HG03432 (cell line): ENCODE measurements at regions not wholly inside any gene's neighbourhood (a gene's known extent, or its start where the extent isn't known, plus 50 kb on each side); places are given as distances from the start of the nearest gene placed in this dataset.

Experiments used
- ATAC-seq: cut with Tn5 transposase; IDR thresholded peaks from one replicate; pipeline ENCODE4 v1.9.1; 2021; ENCODE audit warnings: mild to moderate bottlenecking, moderate library complexity; ENCODE audit not compliant: unreplicated experiment

DNA sequence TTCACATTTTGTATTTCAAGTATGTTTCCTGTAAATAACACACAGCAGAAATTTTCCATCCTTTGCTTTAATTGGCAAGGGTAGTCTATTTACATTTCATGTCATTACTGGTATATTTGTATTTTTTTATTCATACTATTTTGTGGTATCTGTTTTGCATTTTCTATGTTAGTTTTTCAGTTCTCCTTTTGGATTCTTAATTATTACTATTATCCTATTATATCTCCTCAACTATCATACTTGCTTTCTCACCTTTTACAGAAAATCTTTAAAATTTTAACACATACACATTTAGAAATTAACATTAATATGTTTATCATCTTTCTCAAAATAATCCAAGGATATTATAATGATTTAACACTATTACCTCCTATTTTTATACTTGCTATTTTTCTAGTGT is 918.3 kb upstream of the MAP3K7 start:
- no peak for ATAC-seq

DNA sequence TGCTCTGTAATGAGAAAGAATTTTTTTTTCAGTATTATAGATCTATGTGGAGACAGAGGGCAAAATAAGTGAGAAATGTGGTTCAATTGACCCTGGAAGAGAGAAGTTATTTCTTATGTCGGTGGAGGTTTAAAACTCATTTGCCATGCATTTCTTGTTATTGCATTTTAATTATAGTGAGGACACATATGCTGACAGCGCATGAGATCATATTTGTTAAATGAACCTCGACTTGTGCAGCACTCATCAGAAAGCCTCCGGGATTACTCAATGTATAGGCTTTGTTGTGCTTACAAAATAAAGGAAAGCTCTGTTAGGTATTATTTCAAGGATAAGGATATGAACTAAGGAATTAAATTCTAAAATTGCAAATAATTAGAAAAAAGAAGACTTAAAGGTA is 915.1 kb upstream of the MAP3K7 start:
- no peak for ATAC-seq

DNA sequence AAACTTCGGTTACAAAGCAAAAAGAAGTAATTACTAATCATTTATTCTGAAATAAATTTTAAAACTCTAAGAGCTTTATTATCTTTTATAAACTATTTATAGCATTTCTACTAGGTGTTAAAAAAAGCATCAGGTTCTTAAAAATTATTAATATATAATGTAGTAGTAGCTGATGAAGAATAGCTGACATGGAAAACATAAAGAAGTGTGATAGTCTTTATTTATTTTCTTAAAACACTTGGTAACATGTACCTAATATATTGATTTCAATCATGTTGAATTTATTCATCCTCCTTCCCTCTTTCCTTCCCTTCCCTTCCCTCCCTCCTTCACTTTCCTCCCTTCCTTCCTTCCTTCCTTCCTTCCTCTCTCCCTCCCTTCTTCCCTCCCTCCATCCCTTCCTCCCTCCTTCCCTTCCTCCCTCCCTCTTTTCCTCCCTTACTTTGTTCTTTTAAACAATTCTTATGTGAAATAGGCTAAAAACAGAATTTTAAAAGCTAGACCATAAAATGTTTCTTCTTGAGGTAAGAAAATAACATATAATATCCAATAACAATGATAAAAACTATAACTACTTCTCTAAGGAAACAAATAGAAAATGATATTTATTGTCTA is 913.9 kb upstream of the MAP3K7 start:
- ATAC-seq: no peak

DNA sequence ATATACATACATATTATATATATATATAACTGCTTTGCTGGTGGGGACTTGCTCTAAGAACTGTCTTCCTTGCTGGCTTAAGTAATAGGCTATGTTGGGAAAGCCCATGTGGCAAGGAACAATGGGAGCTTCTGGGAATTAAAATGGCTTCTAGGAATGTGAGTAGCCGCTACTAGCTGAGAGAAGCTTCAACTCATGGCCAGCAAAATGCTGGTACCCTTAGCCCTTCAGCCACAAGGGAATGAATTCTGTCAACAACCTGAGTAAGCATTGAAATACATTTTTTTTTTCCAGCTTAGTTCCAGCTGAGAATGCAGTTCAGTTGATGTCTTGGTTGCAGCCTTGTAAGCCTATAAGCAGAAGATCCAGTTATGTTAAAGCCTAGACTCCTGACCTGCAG is 911.7 kb upstream of the MAP3K7 start:
- ATAC-seq: no peak

DNA sequence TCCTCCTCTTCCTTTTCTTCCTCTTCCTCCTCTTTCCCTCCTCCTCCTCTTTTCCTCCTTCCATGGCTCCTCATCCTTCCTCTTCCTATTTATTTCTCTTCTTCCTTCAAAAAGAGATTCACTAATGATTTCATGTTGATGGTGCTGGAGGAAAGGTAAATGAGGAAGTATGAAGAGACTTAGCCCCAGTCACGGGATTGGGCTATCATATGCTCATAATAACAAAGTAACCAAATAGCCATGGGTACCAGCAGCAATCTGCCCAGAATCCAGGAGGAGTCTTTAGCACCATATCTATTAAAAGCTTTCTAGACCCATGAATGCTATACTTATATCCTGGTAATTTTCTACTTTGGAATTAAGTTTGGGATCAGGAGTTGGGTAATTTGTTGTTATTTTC is 910.9 kb upstream of the MAP3K7 start:
- ATAC-seq: no peak

DNA sequence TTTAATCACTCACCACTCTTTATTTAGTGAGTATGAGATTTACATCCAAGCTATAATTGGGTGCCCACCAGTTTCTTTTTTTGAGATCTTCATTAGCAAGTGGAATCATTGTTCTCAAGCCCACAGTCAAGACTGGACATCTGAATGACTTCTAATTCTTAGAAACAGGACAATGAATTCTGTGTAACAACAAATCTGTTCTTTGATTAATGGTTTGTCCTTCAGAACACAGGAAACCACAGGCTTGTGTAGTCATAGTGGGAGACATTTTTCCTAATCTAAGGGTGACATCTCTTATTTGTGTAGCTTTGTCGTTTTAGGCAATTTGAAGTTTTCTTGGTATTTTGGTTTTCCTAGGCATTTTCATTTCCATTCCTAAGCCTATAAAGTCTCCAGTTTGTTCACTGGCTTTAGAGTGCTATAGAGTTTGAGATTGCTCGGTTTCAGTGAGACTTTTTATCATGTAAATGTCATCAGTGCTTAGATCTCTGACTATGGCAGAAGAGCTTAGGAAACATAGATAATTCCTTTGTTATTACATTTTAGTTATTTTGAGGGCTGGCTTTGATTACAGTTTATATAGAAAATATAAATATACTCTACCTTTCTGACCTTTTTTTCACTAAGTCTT is 903.9 kb upstream of the MAP3K7 start:
- ATAC-seq: no peak

DNA sequence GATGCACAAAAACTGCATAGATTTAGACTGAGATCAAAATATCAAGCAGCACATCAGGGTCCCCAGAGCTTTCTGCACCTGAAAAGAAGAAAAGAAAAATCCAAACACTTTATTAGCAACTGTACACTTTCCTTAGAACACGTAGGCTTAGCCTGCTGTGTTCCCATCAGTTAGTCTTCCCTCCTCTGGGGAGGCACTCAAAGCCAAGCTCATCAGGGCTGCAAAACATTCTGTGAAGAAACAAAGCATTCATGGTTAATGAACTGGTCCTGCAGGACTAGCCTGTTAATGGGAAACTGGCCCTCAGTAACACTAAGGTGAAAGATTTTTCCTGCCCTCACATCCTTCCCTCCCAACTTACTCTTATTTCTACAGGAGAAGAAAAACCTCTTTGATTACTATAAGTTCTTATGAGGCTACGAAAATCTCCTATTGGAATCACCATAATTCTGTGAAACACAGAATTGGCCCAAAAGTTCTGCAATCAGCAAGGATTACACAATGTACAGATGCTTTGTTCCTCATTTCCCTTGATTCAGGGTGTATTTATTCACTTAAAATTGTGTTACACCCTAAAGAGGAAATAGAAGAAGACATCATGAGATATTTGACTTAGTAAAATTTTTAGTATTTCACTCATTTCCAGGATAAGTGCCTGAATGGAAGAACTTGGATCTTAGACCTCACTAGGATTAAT is 901.0 kb upstream of the MAP3K7 start:
- no peak for ATAC-seq

DNA sequence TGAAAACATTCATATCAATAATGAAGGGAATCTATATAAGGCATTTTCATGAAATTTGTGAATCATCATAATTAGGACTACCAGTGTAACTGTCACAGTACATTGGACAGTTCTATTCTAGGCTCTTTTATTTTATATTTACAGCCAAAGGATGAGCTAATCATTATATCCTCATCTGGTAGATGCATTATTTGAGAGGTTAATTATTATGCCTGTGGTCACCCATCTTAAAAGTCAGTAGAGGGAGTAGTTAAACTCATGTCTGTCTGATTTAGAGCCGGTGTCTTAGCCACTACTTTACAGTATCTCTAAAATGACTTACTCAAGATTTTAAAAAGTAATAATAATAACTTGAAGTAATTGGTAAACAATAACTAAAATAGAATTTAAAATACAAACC is 899.3 kb upstream of the MAP3K7 start:
- ATAC-seq: no peak

DNA sequence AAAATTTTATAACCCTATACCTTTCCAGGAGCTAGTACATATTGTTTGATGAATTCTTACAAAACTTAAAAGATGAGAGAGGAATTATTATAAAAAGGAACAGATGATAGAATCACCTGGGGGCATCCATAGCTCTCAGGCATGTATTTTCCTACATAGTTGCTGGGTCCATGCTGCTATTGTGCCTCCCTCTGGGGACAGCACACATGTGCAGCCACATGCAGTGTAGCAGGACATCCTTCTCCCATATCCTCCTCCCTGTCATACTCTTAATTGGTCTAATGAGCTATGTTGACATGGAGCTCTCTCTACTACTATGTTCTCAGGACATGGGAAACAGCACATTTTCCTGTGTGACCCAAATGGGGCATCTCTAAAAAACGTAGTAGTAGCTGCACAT is 898.2 kb upstream of the MAP3K7 start:
- no peak for ATAC-seq

DNA sequence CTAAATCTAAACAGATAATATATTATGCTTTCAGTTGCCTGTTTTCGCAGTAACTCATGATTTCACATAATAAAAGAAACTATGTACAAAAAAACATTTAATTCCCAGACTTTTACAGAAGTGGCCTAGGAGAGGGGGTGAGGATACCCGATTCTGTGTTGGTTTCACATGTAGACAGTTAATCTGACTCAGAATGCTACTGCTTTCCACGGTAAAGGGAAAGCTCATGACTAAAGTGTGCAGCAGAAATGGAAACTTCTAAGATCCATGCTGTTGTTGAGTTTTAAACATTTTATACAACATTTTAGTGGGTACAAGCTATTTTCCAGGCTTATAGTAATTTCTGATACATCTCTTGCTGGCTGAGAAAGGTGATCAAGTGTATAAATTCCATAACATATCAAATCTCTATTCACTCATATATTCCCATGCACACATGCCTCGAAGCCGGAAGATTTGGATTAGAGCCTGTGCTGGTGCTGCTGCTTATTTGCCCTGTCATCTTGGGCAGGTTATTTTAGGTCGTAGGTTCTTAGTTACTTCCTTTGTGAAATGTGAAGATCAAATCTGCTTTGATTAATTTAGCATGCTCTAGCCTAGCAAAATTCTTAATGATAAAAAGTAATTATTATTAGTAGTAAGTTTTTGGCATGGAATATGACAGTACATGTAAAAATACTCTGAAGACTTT is 896.7 kb upstream of the MAP3K7 start:
- ATAC-seq: peak; percentile 51

DNA sequence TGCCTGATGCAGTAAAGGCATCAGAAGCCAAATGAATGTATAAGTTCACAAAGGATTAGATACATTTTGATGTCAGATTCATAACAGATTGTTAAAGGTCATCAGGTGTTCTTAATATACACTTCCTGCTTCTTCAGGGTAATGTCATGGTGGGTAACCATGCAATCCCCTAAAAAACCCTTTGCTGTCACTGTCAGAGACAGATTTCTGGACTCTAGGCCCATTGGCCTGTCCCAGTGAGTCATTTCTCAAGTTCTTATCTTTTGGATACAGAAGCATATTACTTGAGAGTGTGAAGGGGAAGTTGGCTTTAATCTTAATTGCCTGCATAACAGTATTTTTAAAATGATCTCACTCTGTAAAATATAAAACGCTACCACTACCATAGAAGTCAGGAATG is 895.6 kb upstream of the MAP3K7 start:
- peak; percentile 78 for ATAC-seq

DNA sequence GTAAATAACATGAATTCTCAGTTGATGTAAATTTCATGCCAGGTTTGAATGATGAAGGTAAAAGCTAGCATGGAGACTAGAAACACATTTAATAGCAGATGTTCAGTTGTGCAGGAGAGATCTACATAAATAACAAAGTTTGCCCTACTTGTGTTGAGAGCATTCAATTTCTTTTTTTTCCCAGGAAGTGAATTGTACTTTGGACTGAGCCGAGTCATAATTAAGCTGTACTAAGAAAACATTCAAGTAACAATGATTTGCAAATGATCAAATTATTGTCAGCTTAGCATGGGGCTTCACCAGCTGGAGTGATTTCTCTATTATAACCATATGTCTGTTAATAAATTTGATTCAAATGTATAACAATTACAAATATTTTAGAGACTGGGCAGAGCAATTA is 893.5 kb upstream of the MAP3K7 start:
- no peak for ATAC-seq

DNA sequence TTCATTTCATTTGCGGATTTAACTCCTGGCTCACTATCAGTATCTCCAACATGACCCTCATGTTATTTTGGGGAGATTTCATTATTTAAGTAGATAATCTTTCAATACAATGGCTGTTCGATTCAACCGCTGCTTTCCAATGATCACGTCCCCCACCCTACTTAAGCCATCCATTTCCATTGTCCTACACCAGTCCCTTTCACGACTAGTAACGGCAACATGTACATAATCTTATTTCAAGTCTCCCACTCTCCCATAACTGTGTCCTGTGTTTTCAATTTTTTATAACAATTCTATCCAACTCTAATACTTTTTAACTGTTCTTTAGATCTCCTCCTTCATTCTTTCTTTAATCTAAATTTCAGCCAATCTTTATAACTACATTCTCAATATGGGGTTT is 890.8 kb upstream of the MAP3K7 start:
- no peak for ATAC-seq

DNA sequence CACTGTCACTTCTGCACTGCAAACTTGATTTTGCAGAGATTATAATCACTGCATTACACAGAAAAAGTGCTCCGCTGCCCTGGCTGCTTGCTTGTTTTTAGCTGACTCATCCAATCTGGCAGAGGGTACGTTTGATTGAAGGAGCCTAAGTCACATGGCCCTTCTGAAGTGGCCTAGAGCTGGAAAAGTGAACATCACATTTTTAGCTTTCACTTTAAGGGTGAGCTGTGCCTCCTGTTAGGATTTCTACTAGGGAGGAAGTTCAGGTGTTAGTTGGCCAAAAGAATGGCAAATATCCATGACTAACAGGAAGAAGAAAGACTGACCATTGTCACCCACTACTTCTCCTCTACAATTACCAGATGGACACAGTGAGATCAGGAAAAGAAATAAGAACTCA is 889.1 kb upstream of the MAP3K7 start:
- peak; percentile 84 for ATAC-seq

DNA sequence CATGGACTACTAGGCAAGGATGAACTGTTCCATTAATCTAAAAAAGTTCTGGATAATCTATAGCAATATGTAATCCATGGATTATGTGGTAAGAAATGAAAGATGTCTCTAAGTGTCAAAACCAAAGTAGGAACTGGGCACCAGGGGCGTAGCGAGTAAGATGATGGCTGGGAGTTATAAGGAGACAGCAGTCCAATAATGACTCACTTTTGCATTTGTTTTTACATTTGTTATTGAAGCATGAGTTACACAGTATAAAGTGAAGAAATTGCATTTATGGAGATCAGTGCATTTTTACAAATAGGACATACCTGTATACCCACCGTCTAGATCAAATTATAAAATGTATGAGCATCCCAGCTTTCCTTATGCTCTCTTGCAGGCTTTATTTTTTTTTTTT is 878.5 kb upstream of the MAP3K7 start:
- ATAC-seq: no peak

DNA sequence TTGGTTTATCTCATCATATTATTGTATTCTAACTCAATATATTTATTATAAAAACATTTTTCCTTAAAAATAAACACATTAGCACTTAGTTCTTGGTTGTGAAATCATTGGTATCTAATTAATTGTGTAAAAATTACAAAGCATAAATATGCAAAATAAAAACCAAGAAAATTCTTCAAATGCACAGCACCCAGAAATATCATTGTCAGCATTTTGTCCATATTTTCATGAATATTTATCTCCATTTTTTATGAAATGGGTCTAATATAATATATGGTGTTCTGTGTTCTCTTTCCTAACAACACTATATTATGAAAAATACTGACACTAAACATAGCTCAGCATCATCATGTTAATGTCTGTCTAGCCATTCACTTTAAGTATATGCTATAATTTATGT is 877.8 kb upstream of the MAP3K7 start:
- no peak for ATAC-seq

DNA sequence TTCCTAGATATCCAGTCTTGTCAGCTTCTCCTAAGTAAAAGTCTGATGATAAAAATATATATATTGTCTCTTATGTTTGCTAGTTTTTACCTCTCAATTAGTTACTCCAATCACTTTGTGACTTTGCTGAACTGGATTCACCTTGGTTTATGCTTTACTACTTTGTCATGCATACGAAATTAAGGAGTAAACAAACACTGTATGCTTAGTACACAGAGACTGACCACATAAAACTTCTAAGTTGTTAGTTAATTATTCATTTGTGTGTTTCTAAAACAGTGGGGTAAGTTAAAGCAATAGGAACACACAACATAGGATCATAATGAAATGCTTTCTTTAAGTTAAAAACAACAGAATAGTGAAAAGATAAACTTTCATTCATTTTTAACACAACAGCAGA is 877.3 kb upstream of the MAP3K7 start:
- peak; percentile 72 for ATAC-seq

DNA sequence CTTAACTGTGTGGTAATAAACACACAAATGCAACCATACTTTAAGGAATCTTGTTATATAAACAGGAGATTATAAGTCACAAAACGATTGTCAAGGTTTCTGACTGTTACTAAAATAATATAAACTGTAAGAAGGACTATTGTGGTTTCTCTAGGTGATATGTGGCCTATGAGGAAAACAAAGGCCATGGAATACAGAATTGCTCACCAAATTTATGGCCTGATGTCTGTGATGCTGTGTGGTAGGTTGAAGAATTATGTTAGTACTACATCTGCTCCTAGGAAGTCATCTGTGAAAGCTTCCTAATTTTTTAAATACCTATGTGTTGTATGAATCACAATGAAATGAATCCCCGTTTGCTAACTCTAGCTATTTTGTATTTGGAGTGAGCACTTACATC is 875.4 kb upstream of the MAP3K7 start:
- ATAC-seq: no peak

DNA sequence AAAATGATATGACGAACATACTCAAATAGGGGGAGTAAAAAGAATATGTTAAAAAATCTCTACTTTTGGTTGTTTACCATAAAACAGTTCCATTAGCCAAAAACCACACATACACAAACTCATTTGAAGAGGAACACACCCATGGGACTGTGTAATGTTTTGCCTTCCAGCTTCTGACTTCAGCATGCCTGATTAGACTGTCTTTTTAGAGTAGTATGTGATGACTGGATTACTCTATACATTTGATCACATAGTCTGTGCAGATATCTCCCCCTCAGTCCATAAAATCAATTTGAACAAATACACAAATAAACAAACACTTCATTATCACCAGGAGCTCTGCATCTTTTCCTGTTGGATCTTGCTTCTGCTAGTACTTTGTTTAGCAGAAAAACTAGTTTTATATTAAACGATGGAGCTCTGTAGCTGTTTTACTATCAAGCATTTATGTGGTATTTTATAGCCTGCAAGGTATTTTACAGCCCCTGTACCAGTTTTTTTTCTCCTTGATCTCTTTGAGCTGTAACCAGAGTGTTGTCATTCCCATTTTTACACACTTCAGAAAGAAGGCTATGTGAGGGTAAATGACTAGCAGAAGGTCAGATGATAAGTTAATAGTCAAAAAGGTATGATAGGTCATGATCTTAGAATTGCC is 866.5 kb upstream of the MAP3K7 start:
- ATAC-seq: no peak

DNA sequence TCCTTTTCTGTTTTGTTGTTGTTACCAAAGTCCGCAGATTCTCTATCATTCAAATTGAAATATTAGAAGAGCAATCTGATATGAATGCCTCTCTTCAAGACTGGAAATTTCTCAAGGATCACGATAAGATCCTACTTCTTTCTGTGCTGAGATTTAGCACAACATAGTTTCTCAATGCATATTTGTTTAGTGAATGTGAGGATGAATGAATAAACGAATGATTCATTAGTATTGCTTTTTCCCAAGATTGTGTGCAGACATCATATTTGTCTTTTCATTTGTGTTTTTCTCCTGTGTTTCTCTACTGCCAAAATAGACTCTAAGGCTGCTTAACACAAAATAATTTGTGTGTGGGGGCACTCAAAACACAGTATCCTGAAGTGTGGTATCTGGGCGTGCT is 862.7 kb upstream of the MAP3K7 start:
- no peak for ATAC-seq

DNA sequence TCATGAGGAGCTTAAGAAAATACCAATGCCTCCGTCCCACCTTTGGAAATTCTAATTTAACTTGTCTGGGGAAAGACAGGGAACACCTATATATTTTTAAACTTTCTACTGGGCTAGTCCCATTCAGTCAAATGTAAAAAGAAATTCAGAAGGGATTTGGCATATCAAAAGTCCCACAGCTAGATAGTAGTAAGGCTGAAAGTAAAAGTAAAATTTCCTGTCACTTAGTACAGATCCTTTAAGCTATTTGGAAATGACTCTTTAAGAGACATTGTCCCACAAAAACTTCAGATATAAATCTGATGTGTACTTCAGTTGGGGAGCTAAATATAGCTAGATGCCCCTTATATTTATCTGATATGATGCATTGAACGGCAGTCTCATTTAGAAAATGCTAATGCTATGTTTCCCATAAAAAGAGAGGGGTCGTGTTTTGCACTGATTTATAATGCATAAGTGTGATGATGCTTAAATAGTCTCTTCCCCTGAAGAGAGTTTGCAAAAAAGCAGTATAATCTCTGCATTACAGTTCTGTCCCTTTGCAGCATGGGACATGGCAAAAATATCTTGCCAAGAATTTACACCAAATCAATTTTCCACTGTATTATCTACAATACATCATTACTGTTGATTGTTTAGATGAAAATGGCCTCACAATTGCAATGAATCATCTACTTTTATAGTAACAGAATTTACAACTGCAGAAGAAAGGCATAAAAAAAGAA is 860.8 kb upstream of the MAP3K7 start:
- peak; percentile 62 for ATAC-seq
